T-helper 2 cell treated with Interferon-gamma antibody and Interleukin-4, amounts not matched to agents 100 ng/mL and 5 ng/mL, for 36 hours (primary cell): ENCODE measurements at regions not wholly inside any gene's neighbourhood (a gene's known extent, or its start where the extent isn't known, plus 50 kb on each side); places are given as distances from the start of the nearest gene placed in this dataset.

Source experiments
- intact Hi-C: fragments of 100-400 bp; cut with micrococcal nuclease; formaldehyde crosslinking; loops from one replicate; pipeline ENCODE4 v1.15.1; 2023

DNA sequence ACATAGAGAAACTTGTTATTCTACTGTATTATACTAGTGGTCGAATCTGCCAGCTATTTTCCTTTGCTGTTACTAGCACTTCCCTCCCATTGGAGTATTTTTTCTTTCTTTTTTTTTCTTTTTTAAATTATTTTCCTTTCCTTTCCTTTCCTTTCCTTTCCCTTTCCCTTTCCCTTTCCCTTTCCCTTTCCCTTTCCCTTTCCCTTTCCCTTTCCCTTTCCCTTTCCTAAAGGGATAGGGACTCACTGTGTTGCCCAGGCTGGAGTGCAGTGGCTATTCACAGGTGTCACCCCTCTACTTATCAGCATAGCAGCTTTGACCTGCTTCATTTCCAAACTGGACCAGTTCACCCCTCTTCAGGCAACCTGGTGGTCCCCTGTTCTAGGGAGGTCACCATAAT lies 212.6 kb upstream of the SP4 start:
- intact Hi-C loops = no loop called here

DNA sequence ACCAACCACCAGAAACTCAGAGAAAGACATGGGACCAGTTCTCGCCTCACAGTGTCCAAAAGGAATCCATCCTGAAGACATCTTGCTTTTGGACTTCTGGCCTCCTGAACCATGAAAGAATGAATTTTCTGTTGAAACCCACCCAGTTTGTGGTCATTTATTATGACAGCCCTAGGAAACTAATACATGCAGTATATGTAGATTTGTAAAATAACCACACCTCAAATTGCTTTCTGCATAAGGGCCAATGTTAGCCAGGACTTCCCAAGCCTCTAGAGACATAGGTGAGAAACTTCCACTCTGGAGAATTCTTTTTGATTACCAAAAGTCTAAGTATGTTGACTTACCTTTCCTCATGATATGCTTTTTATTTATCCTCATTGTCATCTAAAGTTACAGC lies 210.5 kb upstream of the SP4 start:
- intact Hi-C loops = no loop called here

DNA sequence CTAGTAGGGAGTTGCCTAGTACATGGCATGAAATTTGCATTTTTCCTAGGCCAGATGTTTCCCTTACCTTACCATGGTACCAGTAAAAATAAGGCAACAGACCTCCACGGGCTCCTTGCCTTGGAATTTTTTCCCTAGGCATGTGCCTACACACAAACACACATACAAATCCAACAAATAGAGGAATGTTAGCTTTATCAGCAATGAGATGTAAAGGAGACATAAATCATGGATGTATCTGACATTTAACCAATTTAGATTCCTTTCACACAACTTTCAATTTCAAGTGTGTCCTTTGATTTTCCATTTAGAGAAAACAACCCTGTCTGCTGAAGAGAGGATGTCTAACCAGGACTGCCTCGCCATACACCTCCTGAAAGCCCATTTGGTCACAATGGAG lies 209.7 kb upstream of the SP4 start:
- intact Hi-C loops = no loop called here

DNA sequence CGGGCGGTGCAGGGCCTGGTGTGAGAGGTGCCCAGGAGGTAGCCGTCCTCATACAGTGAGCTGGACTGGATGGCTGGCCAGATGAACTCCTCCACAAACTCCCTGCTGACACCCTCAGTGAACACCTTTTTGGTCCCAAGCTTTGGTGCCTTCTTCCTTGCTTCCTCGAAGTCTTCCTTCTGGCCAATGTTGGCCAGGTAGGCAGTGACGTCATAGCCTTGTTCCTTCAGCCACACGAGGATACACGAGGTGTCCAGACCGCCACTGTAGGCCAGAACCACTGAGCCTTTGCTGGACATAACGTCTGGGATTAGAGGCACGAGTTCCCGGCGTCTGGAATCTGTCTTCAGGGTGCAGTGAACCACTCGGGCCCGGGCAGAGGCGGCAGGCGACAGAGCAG lies 206.8 kb upstream of the SP4 start:
- intact Hi-C loops = no loop called here

DNA sequence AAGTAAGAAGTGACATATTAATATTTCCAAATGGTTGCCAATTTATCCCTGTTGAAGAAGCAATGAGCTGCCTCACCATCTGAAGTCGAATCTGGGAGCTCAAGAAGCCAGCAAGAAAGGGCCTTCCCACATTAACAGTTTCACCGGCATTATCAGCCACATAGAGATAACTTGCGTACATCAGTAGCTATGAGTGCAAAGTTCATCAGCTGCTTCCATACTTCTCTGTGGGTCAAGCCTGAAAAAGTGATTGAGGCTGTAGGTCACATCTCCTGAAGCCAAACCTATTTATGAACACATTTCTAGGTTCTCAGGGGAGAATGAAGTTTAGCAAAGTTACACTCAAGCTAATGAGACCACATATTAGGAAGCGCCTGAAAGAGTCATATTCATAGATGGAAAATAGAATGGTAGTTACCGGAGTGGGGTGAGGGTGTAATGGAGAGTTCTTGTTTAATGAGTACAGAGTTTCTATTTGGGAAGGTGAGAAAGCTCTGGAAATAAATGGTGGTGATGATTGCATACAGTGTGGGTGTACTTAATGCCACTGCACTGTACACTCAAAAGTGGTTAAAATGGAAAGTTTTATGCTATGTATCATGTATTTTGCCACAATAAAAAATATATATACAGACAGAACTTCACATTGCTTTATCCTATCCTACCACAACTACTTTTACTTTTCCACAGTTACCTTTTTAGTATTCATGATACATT lies 189.3 kb upstream of the SP4 start:
- intact Hi-C loops = no loop called here

DNA sequence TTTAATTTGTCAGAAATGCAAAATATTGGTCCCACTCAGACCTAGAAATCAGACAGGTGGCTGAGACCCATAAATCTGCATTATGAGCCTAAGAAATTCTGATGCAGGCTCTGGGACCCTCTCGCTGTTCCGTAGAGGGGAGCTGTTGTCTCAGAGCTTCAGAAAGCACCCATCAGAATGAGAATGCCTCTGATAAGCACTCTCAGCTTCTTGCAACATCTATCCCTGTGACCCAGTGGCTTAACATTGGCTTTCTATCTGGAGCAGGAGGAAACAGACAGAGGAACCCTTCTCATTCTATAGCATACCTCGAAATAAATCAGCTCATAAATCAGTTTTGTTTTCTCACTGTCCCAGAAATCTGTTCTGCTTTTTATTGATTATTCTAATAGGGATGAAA lies 184.6 kb upstream of the SP4 start:
- intact Hi-C loops = no loop called here

DNA sequence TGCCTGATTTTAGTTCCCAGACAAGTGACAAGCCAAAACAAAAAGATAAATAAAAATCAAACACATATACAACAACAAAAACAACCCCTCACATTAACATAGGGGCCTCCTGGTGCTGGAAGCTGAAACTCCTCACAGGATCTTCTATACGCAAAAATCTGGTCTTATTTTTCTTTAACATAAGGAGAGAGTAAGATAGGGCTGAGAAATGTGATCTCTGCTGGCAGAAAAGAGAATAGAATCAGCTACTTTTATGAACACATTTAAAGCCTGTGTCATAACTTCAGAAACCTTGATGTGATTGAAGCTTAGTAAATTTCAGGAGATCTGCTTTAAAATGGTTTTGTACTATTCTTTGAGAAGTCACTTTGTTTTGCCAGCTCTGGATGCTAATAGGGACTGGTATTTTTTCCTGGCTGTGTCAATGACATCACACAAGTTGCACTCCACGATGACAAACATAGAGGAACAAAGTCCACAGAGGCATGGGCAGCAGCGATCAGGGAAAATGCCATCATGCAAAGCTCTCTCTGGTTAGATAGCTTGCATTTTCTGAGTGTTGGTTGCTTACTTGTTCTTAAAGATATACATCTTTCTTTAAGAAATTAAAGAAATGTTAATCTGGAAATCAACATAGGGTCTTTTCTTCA lies 176.6 kb upstream of the SP4 start:
- intact Hi-C loops = loop anchor here (5.0 kb wide), 1 partner anchor 474 kb away; no protein-coding TSS in a partner anchor

DNA sequence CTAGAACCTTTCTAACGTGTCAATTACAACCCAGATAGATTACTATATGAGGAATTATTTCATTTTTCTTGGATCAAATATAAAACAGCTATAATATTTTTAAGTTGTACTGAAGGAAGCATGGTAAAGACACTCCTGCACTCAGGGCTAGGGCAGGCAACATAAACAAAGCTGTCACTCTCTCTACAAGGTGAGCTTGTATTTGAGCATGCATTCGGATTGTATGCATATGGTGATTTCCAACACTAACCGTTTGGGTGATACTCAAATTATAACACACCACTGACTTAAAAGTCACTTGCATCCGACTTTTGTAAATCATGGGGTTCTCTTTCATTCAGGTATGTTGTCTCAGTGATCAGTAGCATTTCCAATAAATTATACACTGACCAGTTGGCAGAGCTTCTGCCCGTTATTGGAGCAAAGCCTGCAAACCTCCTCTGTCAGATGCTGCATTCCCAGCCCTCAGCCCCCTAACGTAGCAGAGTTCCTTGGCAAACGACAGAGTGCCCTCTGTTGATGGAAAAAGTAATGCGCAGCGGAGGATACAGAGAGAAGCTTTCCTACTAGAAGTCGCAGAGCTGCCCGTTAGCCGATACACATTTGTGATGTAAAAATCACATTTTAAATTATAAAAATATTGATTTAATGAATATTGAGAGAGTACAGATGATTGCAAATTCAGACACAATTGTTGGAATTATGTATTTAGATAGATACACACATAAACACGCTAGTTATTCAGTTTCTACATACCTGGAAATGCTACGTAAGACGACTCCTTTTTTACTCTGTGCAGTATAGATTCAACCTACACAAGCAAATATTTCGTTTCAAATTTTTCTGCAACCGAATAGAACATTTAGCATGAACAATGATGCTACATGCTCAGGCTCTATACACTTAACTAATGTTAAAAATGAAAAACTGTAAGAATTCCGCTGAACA lies 173.9 kb upstream of the SP4 start:
- intact Hi-C loops = loop anchor here (2.0 to 5.0 kb wide), 3 partner anchors 175 to 747 kb away; partner anchors contain the start of gene SP4

DNA sequence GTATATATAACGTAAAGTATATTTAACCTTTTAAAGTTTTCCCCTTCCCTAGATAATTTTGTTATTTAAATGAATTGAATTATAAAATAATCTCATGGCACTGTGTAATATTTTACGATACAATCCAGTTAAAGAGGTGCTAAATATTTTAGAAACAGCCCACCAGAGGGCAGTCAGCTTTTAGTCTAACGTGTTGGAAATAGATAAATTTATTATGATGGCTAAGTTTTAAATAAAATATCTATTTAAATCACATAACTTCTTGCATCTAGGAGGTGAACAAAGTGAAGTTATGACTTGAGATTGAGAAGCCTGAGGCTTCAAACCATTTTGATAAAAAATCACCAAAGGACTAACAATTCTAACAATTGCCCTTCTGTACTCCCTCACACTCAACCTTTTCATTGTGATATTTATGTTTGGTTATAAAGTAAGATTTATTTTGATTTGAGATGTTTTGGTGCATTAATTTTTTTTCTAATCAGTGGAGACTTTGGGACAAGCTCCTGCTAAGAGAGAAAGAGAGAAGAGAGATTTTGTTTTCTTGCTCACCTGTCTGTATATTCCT lies 171.5 kb upstream of the SP4 start:
- intact Hi-C loops = loop anchor here (1.0 to 5.0 kb wide), 5 partner anchors 251 to 826 kb away; no protein-coding TSS in a partner anchor

DNA sequence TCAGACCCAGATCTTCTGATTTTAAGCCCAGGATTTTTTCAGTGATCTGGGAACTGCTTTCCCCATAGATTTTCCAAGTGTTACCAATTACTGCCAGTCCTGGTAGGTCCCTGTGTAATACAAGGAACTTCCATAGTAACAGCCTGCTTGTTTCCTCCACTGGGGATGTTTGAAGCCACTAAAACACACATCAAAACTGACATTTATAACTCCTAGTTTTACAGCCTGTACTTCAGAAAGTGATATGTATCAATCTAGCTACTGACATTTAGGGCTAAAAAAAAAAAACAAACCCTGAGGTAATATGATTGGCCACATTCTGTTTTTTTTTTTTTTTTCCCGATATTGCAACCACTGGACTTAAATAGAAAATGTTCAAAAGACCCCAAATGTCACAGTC lies 166.9 kb upstream of the SP4 start:
- intact Hi-C loops = loop anchor here (5.0 kb wide), 1 partner anchor 76 kb away; no protein-coding TSS in a partner anchor

DNA sequence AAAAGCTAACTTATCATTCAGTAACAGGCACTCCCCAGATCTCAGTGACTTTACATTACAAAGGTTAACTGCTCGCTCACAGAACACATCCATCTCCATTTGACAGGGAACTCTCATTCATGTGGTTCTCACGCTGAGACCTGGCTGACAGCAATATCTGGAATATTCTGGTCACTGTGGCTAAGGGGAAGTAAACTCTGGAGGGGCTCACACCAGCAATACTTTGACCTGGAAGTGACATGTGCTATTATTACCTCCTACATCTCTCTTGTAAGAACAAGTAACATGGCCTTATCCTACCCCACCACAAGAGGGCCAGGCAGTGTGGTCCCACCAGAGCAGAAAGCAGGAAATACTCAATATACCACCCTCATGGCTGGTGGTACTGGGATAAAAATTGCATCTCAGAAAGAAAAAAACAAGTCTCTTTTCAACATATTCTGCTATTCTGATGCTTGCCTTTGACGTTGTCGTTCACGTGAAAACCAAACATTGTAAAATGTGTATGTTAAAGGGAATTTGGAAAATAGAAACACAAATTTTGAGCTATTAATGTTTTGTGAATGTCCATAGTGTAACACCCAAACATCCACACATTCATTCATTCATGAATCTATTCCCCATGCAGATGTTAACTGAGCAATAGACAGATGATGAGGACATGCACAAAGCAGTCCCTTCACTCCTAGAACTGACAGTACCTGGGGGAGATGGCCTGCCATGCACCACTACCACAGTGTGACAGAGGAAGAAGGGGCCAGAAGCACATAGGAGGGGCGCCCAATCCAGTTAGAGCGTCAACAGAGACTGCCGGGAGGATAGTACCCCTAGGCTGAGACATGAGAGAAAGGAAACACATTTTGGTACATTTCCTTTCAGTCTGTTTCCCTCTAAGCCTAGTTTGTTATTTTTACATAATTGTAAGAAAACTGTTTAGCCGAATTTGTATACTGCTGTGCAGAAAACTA lies 166.0 kb upstream of the SP4 start:
- intact Hi-C loops = loop anchor here (5.0 kb wide), 1 partner anchor 75 kb away; no protein-coding TSS in a partner anchor

DNA sequence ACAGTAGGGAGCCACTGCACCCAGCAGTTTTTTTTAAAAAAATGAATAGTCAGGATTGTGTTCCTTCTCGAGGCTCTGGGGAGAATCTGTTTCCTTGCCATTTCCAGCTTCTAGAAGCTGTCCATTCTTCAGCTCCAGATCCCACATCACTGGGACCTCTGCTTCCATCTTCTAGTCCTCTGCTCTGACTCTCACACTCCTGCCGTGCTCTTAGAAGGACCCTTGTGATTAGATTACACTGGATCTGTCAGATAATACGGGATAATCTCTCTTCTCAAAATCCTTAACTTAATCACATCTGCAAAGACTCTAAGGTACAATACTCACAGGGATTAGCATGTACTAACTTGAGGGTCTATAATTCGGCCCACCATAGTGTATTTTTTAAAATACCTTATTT lies 158.9 kb upstream of the SP4 start:
- intact Hi-C loops = no loop called here

DNA sequence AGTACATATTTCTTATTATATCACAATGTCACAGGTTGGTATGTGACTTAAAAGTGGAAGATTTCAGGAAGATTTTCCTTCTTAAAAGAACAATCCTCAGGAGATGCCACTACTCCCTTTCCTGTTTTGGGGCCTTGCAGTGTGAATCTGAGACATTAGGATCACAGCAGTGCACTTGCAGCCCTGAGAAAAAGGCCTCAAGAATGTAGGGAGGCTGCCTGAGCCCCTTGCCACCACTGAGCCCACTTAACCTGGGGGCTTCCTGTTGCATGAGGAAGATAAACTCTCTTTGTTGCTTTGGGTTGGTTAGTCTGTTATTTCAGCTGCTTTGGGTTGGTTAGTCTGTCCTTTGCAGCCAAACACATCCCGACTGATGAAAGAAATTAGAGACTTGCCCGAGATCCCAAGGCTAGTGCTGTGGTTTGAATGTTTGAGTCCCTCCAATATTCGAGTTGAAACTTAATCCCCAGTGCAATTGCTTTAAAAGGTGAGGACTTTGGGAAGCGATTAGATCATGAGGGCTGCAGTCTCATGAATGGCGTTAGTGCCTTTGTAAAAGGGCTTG lies 151.3 kb upstream of the SP4 start:
- intact Hi-C loops = no loop called here

DNA sequence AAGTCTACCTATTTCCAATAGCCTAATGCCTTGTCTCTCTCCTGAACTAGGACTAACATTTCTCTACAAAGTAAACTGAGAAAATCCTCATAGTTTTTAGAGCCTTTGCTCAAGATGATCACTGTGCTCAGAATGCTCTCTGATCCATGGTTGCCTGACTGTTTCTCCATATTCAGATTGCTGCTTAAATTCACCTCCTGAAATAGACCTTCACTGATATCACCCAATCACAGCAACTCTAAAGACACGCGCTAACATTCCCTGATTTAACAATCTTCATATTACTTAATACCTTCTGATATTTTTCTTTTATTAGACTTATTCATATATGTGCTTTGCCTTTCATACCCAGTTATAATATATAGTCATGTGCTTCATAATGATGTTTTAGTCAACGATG lies 148.9 kb upstream of the SP4 start:
- intact Hi-C loops = no loop called here

DNA sequence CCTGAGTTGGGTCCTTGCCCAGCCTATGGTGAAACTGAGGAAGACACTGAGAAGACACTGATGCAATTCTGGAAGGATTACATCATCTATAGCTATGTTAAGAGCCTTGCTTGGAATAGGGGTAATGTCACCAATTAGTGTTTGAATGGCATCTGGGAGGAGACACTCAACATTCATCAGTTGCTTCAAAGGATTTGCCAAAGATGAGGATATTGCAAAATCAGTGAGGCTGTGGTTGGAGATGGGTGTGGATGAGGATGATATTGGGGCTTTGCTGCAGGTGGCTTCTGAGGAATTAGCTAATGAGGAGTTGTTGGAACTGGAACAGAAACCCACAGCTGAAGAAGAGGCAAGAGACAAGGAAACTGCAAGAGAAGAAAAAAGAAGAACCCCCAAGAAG lies 146.7 kb upstream of the SP4 start:
- intact Hi-C loops = no loop called here

DNA sequence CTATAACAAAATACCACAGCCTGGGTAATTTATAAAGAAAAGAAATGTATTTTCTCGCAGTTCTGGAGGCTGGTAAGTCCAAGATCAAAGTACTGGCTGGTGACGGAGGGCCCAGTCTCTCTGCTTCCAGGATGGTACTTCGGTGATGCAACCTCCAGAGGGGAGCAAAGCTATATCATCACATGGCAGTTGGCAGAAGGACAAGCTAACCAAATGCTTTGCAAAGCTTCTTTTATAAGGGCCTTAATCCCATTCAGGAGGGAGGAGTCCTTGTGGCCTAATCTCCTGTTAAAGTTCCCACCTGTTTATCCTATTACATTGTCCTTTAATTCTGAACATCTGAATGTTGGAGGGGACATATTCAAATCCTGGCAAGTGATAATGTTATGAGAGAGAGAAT lies 134.1 kb upstream of the SP4 start:
- intact Hi-C loops = no loop called here

DNA sequence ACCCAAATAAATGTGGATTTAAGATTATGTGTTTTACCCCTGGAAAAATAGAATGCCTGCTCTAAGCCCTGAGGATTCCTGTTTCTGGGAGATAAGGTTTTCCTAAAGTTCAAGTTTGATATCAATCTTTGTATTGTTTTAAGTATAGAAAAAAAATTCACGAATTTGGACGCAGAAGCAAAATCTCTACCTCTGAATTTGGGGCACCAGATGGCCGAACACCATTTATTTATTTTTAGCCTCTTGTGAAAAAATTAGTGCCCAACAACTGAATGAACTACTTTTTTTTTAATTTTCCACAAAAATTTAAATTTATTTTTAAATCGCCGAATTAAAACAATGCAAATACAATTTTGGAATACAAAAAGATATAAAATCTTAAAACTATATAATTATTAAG lies 128.1 kb upstream of the SP4 start:
- intact Hi-C loops = loop anchor here (5.0 kb wide), 1 partner anchor 38 kb away; no protein-coding TSS in a partner anchor

DNA sequence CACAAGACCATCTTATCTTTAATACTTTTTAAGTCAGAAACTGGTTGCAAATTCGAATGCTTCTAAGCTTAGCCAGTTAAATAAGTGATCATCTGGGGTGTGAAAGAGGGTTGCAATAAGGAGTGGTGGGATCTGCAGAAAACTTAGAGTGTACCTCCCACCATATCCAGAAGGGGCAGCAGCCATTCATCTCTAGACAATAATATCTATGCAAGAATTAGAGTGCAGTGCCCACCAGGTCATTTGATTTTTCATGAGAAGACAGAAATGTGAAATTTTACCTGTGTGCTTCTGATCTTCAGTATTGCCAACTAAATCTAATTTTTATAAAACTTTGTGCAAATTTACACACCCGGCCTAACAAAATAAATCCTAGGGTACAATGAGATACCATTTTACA lies 127.2 kb upstream of the SP4 start:
- intact Hi-C loops = loop anchor here (5.0 kb wide), 1 partner anchor 37 kb away; no protein-coding TSS in a partner anchor

DNA sequence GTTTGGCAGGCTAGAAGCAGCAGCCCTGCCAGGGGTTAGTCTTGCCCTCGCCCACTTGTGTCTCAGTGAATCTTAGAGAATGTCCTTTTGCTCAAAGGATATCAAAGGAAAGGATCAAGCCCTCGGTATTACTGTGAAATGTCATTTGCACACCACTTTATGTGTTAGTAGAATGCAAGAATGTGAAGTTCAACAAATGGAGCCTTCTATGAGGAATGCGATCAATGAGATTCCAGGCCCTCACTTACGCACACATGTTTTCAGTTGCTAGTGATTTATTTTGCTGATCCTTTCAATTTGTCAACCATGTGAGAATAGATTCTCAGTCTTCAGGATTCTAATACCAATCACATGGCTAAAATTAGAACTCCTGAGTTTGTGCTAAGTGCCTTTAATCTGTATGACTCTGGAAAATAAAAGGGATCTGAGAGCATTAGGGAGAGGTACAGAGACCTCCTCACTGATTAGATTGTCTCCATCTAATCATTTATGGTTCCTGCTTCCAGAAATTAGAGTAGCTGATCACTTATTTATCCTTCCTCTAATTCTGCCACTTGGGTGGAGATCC lies 123.0 kb upstream of the SP4 start:
- intact Hi-C loops = loop anchor here (5.0 kb wide), 2 partner anchors 32 to 47 kb away; no protein-coding TSS in a partner anchor
